ENCODE measurements at regions not wholly inside any gene's neighbourhood (a gene's known extent, or its start where the extent isn't known, plus 50 kb on each side); places are given as distances from the start of the nearest gene placed in this dataset.

DNA sequence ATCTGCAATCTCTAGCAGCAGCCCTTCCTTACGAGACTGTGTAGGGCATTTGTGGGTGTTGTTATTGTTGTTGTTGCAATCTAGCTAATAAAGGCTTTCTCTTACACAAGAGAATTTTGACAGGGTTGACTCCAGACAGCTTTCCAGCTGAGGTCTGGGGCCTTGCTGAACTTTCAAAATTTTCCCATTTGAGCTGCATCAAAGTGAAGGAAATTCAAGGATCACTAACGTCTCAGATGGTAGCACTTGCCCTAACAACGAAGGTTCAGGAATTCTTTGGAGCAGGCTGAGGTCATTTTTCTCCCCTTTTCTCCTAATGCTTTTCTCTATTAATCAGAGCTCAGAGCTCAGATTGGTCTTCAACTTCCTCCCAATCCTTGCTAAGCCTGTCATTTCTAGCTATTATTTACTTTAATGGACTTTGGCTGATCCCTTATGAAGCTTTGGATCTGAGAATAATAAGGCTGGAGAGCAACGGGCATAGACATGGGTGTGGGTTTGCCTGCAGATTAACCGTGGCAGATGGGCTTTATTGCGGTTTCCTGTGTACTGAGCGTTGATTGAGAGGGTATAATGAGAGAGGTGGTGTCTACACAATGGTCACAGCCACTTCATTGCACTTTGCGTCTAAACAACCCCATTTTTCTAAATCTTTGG is 614.0 kb upstream of the AGTR1 start:
- no peak for DNase-seq (ENCODE audit: low spot score)

DNA sequence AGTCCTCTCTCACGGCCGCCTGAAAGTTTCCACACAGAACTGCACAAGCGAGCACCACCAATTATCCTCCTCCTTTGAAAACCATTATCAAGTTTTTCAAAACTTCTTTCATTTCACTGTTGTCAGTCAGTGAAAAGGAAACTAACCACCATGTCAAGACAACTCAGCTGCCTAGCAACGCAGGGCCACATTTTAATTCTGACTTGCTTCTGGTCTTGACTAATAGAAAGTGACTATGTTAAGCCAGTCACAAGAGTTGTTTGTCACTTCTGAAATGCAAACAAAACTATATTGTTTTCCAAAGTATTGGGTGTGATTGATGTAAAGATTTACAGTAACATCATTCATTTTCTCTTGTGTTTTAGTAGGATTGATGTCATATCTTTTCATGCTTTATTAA is 612.8 kb upstream of the AGTR1 start:
- DNase-seq (ENCODE audit: low spot score), result no peak

DNA sequence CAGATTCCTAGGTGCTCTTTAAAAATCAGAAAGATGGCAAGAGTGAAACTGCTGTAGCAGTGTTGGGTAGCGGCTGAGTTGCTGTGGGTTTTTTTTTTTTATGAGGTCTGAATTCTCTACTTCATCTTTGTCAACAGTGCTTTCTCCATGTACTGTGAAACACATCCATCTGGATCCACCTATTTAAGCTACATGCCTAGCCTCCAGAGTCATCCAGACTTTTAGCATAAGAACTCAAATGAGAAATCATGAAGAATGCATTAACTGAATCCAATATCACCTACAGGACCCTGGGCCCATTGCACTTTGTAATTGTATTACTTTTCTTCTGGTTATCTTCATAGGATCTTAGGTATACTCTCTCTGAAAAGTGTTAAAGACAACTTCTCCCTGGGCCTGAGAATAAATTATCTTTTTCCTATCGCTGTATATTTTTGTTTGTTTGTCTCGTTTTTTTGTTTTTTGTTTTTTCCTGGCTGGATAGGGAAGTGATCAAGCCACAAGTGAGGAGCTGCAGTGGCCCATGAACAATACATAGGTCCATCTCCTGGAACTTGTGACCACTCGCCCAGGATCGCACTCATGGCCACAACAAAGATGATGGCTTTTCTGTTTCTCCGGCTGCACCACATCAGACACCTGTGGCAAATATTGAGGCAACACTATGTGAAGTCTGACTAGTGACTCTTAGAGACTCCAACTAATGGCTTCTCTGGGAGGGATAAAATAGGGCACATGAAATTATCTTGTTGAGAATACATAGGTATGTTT is 609.9 kb upstream of the AGTR1 start:
- no peak for DNase-seq (ENCODE audit: low spot score)

DNA sequence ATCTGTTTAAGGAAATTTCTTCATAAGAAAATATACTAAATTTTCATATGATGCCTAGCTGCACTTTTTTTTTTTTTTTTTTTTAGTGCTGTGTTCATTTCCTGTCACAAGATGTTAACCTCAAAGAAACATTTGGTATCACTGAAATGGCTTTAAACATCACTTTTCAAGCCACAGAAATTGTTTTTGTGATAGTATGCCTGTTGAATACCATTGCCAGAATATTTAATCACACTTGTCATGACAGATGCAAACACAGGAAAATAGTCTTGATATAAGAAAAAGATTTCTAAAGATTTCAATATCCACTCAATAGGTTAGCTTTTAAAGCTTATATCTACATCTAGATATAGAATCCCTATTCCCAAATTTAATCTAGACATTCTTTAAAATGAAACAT is 608.5 kb upstream of the AGTR1 start:
- DNase-seq (ENCODE audit: low spot score), result no peak

DNA sequence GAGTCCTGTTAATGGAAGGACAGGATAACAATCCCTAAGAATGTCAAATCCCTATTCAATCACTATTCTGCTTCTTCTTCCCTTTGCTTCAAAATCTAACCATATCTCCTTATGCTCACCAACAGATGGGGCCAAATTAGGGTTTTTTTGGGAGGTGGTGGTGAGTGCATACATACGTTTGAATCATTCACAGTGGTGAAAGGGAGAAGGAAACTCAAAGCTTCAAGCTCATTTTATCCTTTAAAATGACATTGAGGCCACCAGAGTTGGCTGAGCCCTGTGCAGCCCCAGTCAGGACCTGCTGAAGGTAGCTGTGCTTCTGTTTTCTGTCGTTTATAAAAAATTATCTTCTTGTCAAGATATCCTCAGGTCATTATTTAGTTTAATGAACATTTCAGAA is 607.5 kb upstream of the AGTR1 start:
- no peak for DNase-seq (ENCODE audit: low spot score)

DNA sequence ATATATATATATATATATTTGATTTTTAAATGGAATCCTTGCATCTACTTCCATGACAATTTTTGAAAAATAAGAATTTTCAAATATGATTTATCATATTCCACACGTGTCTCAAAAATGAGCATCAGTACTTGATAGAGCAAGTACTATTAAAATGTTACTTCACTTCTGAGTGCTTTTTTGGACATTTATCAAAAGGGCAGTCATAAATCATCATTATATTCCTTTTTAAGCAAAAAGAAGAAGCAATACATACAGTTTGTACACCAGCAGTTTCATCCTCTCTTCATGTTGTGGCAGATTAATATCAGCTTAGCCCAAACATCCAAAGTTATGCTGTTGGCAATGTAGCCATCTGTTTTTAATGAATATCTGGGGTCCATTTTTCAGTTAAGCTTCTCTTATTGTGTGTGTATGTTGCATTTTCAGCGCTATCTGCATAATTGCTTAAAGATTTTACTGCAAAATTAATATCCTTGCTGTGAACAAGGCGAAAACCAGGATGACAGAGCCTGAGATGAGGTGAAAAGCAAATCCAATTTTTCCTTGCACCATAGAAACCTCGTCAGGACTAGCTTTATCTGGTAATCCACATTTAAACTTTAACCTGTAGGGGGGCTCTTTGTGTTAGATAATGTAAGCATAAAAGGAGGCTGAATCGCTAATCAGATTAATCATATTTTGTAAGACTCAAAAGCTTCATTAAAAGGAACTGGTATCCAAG is 604.9 kb upstream of the AGTR1 start:
- no peak for DNase-seq (ENCODE audit: low spot score)

DNA sequence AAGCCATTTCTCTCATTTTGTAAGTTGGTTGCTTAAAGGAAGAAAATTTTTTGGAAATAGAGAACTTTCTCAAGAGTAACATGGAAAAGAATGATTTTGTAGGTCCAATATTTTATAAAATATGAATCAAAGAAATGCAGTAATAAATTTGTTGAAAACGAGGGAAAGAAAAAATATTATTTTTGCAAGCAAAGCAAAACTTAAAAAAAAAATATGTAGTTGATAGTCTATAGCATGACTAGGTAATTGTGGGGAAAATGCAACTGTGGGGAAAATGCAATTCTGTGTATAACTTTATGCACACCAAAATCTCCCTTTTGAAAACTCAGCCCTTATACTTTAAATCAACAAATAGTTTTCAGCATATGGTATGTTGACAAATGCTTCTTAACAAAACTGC is 604.0 kb upstream of the AGTR1 start:
- DNase-seq (ENCODE audit: low spot score), result no peak

DNA sequence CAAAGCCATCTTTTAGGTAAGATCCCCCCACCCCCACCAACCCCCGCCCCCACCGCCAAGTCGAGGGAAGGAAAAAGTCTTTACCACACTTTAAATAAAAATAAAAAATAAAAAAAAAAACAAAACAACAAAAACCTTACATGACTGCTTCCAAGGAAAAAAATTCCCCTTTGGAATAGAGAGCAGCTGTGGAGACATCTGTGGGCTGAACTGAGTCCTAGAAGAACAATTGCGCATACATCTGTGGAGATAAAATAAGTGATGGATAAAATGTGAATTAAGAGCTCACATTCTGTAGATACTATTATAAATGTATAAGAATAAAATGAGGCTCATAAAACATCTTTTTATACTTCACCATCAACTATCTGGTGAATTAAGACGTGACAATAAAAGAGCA is 601.7 kb upstream of the AGTR1 start:
- no peak for DNase-seq (ENCODE audit: low spot score)

DNA sequence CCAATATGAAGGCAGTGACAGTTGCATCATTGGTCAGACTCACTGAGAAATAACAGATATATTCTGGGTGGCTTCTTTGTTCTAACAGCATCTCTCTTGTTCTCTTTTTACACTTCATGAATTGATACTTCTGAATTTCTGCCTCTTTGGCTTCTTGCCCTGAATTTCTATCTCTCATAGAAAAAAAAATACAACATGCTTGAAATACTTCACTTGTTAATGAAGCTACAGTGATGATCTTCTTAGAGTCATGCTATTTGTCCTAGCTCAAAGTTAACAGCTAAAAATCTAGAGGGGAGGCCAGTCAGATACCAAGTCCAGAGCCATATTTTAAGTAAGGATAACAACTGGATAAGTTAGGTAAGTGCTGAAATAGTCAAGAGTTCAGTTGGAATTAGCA is 597.2 kb upstream of the AGTR1 start:
- no peak for DNase-seq (ENCODE audit: low spot score)

DNA sequence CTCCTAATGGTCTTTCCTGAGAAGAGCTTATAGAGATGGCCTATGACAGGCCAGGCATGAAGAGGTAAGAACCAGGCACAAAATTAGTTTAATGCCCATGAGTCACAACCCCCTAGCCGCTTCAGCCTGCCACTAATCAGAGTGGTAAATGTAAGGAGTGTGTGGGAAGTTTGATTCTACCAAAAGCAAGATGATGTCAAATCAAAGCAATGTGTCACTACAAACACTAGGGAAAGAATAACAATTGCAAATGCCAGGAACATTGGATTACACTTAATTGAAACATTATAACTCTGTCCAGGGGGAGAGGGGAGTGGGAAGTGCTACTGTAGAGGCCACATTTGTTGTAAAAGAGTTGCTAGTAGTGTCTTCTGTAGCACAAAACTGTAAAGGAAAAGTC is 596.6 kb upstream of the AGTR1 start:
- no peak for DNase-seq (ENCODE audit: low spot score)

DNA sequence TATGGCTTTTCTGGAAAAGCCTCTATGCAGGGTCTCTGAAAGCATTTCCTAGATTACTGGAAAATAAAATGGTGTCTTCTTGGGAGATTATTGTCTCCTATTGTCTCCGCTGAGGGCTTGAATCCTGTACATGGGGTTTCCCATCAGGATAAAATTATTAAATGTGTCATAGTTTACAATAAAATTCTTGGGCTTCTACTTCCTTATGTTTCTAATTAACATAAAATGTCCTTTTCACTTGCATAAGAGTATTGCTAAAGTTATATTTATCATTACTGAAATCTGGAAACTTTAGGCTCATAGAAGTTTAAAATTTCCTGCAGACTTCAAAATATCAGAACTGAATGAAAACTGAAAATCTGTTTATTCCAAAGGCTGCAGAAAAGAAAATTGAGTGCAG is 595.5 kb upstream of the AGTR1 start:
- DNase-seq (ENCODE audit: low spot score), result no peak

DNA sequence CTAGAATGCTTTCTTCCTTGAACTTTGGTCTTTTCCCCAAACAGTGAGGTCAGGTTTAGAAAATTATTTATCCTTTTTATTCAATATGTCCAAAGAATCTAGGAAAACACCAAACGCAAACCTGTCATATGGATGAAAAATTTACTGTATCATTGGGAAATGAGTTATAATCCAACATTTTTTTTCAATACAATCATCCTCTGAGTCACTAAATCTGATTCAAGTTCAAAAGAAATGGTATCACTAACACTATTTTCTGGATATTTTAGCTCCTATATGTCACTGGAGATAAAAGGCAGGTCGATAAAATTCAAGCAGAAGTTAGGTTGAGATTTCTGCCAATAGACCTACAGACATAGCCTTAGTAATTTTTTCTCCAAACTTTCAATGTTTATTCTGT is 591.6 kb upstream of the AGTR1 start:
- no peak for DNase-seq (ENCODE audit: low spot score)

DNA sequence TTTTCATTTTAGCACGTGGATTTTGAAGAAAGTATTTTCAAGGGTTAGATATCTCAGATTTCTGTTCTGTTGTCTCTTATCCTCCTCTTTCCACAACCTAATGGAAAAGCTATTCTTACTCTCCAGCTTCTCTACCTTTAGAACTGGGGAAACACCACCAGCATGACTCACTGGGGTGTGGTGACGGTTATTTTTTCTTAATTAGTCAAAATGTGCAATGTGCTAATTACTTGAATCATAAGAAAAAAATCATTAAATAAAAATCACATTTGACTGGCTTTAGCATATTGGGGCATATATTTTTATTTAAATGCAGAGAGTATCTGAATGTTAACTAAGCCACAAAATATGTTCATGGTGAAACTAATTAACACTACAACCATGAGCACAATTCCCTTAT is 570.7 kb upstream of the AGTR1 start:
- DNase-seq (ENCODE audit: low spot score), result no peak

DNA sequence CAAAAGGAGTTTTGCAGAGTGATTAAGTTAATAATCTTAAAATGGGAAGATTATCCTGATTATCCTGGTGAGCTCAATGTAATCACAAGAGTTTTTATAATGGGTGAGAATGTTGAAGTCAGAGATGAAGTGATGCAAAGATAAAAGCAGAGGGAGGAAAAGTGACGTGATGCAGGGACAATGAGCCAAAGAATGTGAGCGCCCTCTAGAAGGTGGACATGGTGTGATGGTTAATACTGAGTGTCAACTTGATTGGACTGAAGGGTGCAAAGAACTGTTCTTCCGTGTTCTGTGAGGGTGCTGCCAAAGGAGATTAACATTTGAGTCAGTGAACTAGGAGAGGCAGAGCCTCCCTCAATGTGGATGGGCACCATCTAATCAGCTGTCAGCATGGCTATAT is 569.6 kb upstream of the AGTR1 start:
- DNase-seq (ENCODE audit: low spot score), result no peak

DNA sequence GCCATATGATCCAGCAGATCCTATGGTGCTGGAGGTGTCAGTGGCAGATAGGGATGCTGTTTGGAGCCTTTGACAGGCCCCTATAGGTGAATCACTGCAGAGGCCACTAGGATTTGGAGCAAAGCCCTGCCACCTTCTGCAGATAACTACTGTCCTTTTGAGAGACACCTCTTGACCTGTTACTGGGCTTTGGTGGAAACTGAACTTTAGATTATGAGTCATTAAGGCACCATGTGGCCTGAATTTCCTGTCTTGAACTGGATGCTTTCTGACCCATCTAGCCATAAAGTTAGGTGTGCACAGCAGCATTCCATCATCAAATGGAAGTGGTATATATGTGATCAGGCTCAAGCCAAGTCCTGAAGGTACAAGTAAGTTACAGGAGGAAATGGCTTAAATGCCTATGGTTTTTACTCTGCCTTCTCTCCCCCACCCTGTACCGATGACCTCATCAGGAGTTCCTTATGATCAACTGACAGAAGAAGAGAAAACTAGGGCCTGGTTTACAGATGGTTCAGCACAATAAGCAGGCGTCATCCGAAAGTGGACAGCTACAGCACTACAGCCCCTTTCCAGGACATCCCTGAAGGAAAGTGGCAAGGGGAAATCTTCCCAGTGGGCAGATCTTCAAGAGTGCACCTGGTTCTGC is 565.6 kb upstream of the AGTR1 start:
- DNase-seq (ENCODE audit: low spot score), result no peak

DNA sequence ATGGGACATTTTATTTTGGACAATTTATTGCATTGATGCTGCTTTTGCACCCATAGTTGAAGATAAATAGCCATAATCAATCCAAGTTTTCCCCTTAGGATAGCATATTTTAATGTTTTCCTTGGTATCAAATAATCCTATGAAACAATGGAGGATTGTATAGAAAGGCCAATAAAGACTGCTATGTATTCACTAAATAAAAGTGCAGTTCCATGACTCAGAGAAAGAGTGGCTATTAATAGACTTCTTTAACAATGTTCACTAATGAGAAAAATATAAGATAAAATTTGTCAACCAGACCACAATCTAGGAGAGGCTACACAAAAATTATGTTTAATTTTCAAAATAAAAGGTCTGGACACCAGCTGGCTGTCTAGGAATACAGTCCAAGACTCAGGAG is 560.9 kb upstream of the AGTR1 start:
- no peak for DNase-seq (ENCODE audit: low spot score)

DNA sequence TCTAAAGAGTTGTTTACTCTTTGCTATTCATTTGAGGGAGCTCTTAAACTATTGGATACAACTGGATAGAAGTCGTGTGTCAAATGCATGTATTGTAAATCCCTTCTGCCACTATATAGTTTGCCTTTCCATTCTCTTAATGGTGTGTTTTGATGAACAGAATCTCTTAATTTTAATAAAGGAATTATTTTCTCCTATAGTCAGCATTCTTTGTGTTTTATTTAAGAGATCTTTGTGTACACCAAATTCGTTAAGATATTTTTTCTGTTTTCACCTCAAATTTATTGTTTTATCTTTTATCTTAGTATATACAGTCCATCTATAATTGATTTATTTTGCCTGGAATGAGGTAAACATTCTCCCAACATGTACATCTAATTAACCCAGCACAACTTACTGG is 551.5 kb upstream of the AGTR1 start:
- no peak for DNase-seq (ENCODE audit: low spot score)

DNA sequence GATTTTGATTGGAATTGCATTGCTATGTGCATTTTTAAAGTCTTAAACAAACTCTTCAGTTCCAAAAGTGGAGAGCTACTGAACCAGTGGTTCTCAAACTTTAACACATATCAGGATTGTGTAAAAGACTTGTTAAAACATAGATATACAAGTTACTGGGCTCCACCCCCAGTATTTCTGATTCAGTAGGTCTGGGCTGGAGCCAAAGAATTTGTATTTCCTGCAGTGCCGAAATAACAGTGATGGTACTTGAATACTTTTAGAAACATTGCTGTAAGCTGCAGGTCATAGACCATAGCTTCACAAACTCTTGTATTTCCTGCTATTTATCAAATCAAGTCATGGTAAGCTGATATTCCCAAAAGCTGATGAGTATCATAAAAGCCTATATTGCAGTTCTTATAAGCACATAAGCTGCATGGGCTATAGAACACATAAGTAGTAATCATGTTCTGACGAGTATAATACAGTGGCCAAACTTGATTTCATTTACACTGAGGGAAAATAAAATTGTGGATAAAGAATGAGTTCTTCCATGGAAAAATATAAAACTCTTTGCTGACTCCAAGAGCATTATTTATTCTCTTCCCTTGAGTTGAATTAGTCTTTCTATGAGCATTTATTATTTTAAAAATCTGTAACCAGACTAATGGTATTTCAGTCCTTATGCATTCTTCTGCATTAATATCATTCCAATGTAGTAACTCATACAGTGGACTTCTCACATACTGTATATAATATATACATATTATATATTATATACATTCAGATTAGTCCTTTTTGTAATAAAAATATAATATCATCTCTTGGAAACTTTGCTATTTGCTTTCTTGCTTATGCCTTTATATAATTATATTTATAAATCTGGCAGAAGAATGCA is 550.5 kb upstream of the AGTR1 start:
- no peak for DNase-seq (ENCODE audit: low spot score)

DNA sequence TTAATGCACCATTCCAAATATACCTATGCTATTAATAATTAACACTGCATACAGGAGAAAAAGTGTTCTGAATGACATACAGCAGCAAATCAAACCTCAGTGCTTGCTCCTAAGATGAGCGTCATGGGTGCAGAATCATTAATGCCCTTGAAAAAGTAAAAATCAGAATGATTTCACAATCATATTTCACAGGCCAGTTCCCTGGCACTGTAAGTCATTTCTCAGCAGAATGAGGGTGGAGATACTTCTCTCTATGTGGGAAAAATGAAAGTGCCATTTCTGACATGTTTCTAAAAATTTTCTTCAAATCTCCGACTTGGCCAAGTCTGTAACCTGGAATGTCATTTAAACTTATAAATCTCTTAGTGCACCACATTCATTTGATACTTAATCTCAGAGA is 549.8 kb upstream of the AGTR1 start:
- DNase-seq (ENCODE audit: low spot score), result no peak

DNA sequence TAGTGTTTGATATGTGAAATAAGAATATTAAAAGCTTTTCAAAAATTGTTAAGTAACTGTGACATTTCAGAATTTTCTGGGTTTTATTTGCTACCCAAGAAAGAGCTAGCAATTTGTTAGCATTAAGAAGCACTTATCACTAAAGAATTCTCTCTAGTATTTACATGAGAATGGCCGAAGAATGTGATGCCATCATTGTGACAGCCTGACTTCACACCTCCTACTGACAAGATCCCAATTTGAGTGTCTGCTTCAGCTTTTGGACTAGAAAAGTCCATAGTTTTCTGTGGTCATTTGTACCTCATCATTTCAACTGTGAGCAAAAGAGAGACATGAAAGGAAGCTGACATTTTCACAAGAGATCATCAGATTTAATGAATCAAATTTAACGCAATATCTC is 548.1 kb upstream of the AGTR1 start:
- DNase-seq (ENCODE audit: low spot score), result no peak

DNA sequence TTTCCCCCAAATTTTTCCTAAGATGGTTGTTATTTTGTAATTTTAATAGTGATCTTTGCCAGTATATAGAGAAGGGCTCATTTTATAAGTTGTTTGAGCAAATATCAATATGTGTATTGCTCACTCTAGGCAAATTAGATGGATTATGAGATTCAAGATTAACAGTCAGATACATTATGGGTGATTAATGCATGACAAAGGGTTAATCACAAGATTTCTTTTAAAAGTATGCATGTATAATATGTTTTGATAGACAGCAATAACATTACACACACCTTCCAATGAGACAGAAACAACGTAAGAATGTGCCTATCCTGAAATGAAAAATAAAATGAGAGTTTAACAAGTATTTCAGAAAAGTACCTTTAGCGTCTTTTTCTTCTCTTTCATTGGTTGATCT is 547.6 kb upstream of the AGTR1 start:
- no peak for DNase-seq (ENCODE audit: low spot score)

DNA sequence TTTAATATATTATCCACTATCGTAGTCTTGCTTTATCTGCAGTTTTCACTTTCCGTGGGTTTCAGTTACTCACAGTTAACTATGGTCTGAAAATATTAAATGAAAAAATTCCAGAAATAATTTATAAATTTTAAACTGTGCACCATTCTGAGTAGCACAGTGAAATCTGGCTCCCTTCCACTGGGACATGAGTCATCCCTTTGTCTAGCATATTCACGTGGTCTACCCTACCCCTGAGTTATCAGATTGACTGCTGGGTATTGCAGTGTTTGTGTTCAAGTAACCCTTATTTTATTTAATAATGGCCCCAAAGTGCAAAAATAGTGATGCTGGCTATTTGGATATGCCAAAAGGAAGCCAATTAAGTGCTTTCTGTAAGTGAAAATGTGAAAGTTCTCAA is 539.5 kb upstream of the AGTR1 start:
- no peak for DNase-seq (ENCODE audit: low spot score)
